H1 (cell line): ENCODE measurements at regions not wholly inside any gene's neighbourhood (a gene's known extent, or its start where the extent isn't known, plus 50 kb on each side); places are given as distances from the start of the nearest gene placed in this dataset.

Experiments used
- CTCF ChIA-PET: fragments of 300-600 bp; sonication (Branson Sonifier 250); formaldehyde crosslinking; loops from one replicate; lab custom pipeline; 2021; ENCODE audit not compliant: partially characterized antibody; lab: Charles Lee
- POLR2A ChIA-PET: fragments of 300-600 bp; sonication (Branson Sonifier 250); formaldehyde crosslinking; loops from one replicate; lab custom pipeline; 2021; ENCODE audit warnings: inconsistent platforms; ENCODE audit not compliant: partially characterized antibody; lab: Charles Lee
- DNase-seq, 2 experiments: peaks; one replicate each; pipeline versions ENCODE4 v3.0.0 to v3.0.0-alpha.2; 2010 to 2022; ENCODE audit warnings: low spot score in 2 of 2, low read depth in 1 of 2, mixed read lengths in 1 of 2
- FAIRE-seq: peaks from 2 replicates; lab custom pipeline; 2011; peaks lifted over from hg19 to GRCh38; lab: Jason Lieb, UNC
- H2AFZ ChIP-seq: 2 replicates; pipeline ENCODE4 v1.8.1; 2012; ENCODE audit warnings: low read length, inconsistent platforms
- H2AK5ac ChIP-seq: 2 replicates; pipeline ENCODE4 v1.6.1; 2013; ENCODE audit warnings: low read depth, low read length
- H2BK120ac ChIP-seq: replicated peaks from 2 replicates; pipeline ENCODE3; 2013; ENCODE audit warnings: low read depth, low read length, inconsistent platforms
- H2BK12ac ChIP-seq: 2 replicates; pipeline ENCODE4 v1.6.1; 2013; ENCODE audit warnings: low read depth, low read length
- H2BK15ac ChIP-seq: 2 replicates; pipeline ENCODE4 v1.6.1; 2013; ENCODE audit warnings: low read length
- H2BK20ac ChIP-seq: 2 replicates; pipeline ENCODE4 v1.6.1; 2013; ENCODE audit warnings: low read length
- H2BK5ac ChIP-seq: 2 replicates; pipeline ENCODE4 v1.6.1; 2013; ENCODE audit warnings: low read depth, low read length
- H3K14ac ChIP-seq: 2 replicates; pipeline ENCODE4 v1.6.1; 2013; ENCODE audit warnings: inconsistent platforms; ENCODE audit not compliant: insufficient read length
- H3K18ac ChIP-seq: 2 replicates; pipeline ENCODE4 v1.6.1; 2013; ENCODE audit warnings: low read length; ENCODE audit errors: extremely low read depth
- H3K23ac ChIP-seq: 2 replicates; pipeline ENCODE4 v1.6.1; 2013; ENCODE audit warnings: inconsistent platforms; ENCODE audit not compliant: insufficient read length
- H3K23me2 ChIP-seq: 2 replicates; pipeline ENCODE4 v1.6.1; 2013; ENCODE audit warnings: low read depth, low read length
- H3K27ac ChIP-seq: 2 replicates; pipeline ENCODE4 v1.6.1; 2011; ENCODE audit warnings: low read depth, low read length, inconsistent platforms
- H3K27me3 ChIP-seq, 4 experiments: replicated peaks in 1 of 4; 1 replicate in 1 of 4; 2 replicates in 3 of 4; pipeline versions ENCODE4 v1.6.1 to v1.8.1; 2011 to 2013; ENCODE audit warnings: low read length in 3 of 4, mild to moderate bottlenecking in 3 of 4, inconsistent platforms in 2 of 4, mixed read lengths in 2 of 4, moderate library complexity in 1 of 4; ENCODE audit not compliant: control insufficient read depth in 3 of 4, insufficient read depth in 3 of 4; ENCODE audit errors: extremely low read depth in 1 of 4
- H3K36me3 ChIP-seq, 4 experiments: 2 replicates each; pipeline versions ENCODE4 v1.6.1 to v1.8.1; 2011 to 2013; ENCODE audit warnings: mild to moderate bottlenecking in 4 of 4, low read length in 3 of 4, moderate library complexity in 2 of 4, control low read depth in 1 of 4, inconsistent platforms in 1 of 4; ENCODE audit not compliant: insufficient read depth in 4 of 4, control insufficient read depth in 2 of 4
- H3K4ac ChIP-seq: replicated peaks from 2 replicates; pipeline ENCODE3; 2013; ENCODE audit warnings: low read length, low read depth, mixed read lengths, inconsistent platforms; ENCODE audit not compliant: insufficient read length
- H3K4me1 ChIP-seq, 4 experiments: replicated peaks in 1 of 4; 1 replicate in 1 of 4; 2 replicates in 3 of 4; pipeline versions ENCODE4 v1.6.1 to v1.8.1; 2011 to 2013; ENCODE audit warnings: low read length in 3 of 4, inconsistent platforms in 2 of 4, mixed read lengths in 1 of 4; ENCODE audit not compliant: insufficient read depth in 4 of 4, control insufficient read depth in 3 of 4
- H3K4me2 ChIP-seq, 2 experiments: 2 replicates each; pipeline versions ENCODE4 v1.6.1 to v1.8.1; 2011 to 2013; ENCODE audit warnings: low read depth in 2 of 2, low read length in 2 of 2, control low read depth in 1 of 2, inconsistent platforms in 1 of 2, mild to moderate bottlenecking in 1 of 2; ENCODE audit not compliant: insufficient read depth in 1 of 2
- H3K4me3 ChIP-seq, 4 experiments: fragments of 200-600, 300-600 bp in 1 of 4; sonication (generic), shearing (Covaris generic), sonication (Bioruptor Twin) in 1 of 4; 2 replicates each; pipeline versions ENCODE4 v1.5.1 to v1.8.1; 2011 to 2016; ENCODE audit warnings: low read length in 4 of 4, low read depth in 3 of 4, control low read depth in 2 of 4, inconsistent platforms in 2 of 4, mild to moderate bottlenecking in 2 of 4, mixed read lengths in 1 of 4, moderate library complexity in 1 of 4; ENCODE audit not compliant: insufficient read depth in 2 of 4; ENCODE audit errors: extremely low read depth in 1 of 4
- H3K56ac ChIP-seq: replicated peaks from 2 replicates; pipeline ENCODE3; 2013; ENCODE audit warnings: low read depth, mild to moderate bottlenecking, mixed read lengths, low read length, inconsistent platforms; ENCODE audit not compliant: insufficient read length
- H3K79me1 ChIP-seq: 2 replicates; pipeline ENCODE4 v1.6.1; 2013; ENCODE audit warnings: low read depth, low read length, control low read depth
- H3K79me2 ChIP-seq, 2 experiments: 2 replicates each; pipeline versions ENCODE4 v1.6.1 to v1.8.1; 2012 to 2013; ENCODE audit warnings: low read length in 2 of 2, mild to moderate bottlenecking in 2 of 2, inconsistent platforms in 1 of 2; ENCODE audit not compliant: insufficient read depth in 2 of 2, control insufficient read depth in 1 of 2
- H3K9ac ChIP-seq, 4 experiments: replicated peaks in 1 of 4; 1 replicate in 1 of 4; 2 replicates in 3 of 4; pipeline versions ENCODE4 v1.6.1 to v1.8.1; 2011 to 2013; ENCODE audit warnings: low read depth in 3 of 4, low read length in 3 of 4, control low read depth in 2 of 4, mild to moderate bottlenecking in 2 of 4, moderate library complexity in 2 of 4, inconsistent platforms in 1 of 4; ENCODE audit errors: extremely low read depth in 1 of 4
- H3K9me3 ChIP-seq, 2 experiments: 2 replicates each; pipeline versions ENCODE4 v1.6.1 to v1.8.1; 2012 to 2013; ENCODE audit warnings: mild to moderate bottlenecking in 2 of 2, moderate library complexity in 2 of 2, control low read depth in 1 of 2, inconsistent platforms in 1 of 2, low read depth in 1 of 2, low read length in 1 of 2, mixed read lengths in 1 of 2; ENCODE audit not compliant: insufficient read depth in 2 of 2
- H4K20me1 ChIP-seq, 2 experiments: replicated peaks in 1 of 2; 2 replicates each; pipeline versions ENCODE3 to v1.8.1; 2011 to 2013; ENCODE audit warnings: inconsistent platforms in 2 of 2, low read length in 2 of 2, mild to moderate bottlenecking in 1 of 2; ENCODE audit not compliant: insufficient read depth in 2 of 2, control insufficient read depth in 1 of 2
- H4K5ac ChIP-seq: 2 replicates; pipeline ENCODE4 v1.6.1; 2013; ENCODE audit warnings: low read length, low read depth, mixed read lengths, inconsistent platforms; ENCODE audit not compliant: insufficient read length
- H4K8ac ChIP-seq: 2 replicates; pipeline ENCODE4 v1.8.0; 2013; ENCODE audit warnings: mild to moderate bottlenecking, moderate library complexity, low read length, inconsistent platforms; ENCODE audit not compliant: insufficient read depth; ENCODE audit errors: extremely low read depth
- H4K91ac ChIP-seq: replicated peaks from 2 replicates; pipeline ENCODE3; 2013; ENCODE audit warnings: low read length, mixed read lengths, inconsistent platforms; ENCODE audit not compliant: insufficient read length
- ASH2L ChIP-seq: fragments of 200-600, 300-600 bp; sonication (generic); IDR thresholded peaks from one replicate; pipeline ENCODE4 v1.7.1; 2017; ENCODE audit warnings: low read length
- BACH1 ChIP-seq: IDR thresholded peaks from 2 replicates; pipeline ENCODE4 v1.6.1; 2012; ENCODE audit warnings: low read length, improper control_type of control experiment
- EGR1 ChIP-seq: IDR thresholded peaks from 2 replicates; pipeline ENCODE4 v1.6.1; 2011; ENCODE audit warnings: low read depth, low read length, borderline replicate concordance
- MAFK ChIP-seq: IDR thresholded peaks from 2 replicates; pipeline ENCODE4 v1.6.1; 2012; ENCODE audit warnings: low read depth, mild to moderate bottlenecking, improper control_type of control experiment, low read length
- NRF1 ChIP-seq: IDR thresholded peaks from 2 replicates; pipeline ENCODE4 v1.6.1; 2011; ENCODE audit warnings: mild to moderate bottlenecking, low read depth, low read length, improper control_type of control experiment
- RXRA ChIP-seq: IDR thresholded peaks from 2 replicates; pipeline ENCODE4 v1.6.1; 2011; ENCODE audit warnings: low read depth, mild to moderate bottlenecking, low read length, moderate library complexity; ENCODE audit not compliant: insufficient read depth
- SAP30 ChIP-seq: fragments of 300-600 bp; sonication (generic); IDR thresholded peaks from 2 replicates; pipeline ENCODE4 v1.7.1; 2012; ENCODE audit warnings: low read length, moderate library complexity, mild to moderate bottlenecking, inconsistent platforms; ENCODE audit not compliant: insufficient read depth, insufficient replicate concordance
- SIN3A ChIP-seq, 2 experiments: IDR thresholded peaks in 1 of 2; conservative IDR thresholded peaks in 1 of 2; 2 replicates each; pipeline ENCODE4 v1.6.1; 2011 to 2012; ENCODE audit warnings: low read length in 2 of 2, improper control_type of control experiment in 1 of 2, low read depth in 1 of 2, mild to moderate bottlenecking in 1 of 2
- TBP ChIP-seq: IDR thresholded peaks from 2 replicates; pipeline ENCODE4 v1.6.1; 2011; ENCODE audit warnings: low read depth, low read length, improper control_type of control experiment
- YY1 ChIP-seq: IDR thresholded peaks from 2 replicates; pipeline ENCODE4 v1.6.1; 2011; ENCODE audit warnings: low read depth, mild to moderate bottlenecking, low read length
- ZNF274 ChIP-seq: IDR thresholded peaks from 2 replicates; pipeline ENCODE4 v1.7.0; 2012; ENCODE audit warnings: low read length, borderline replicate concordance; ENCODE audit errors: extremely low read depth
- WGBS, 2 experiments: shearing (Covaris generic) in 1 of 2; methylation state at CpG; one replicate each; pipeline versions ENCODE4 v1.1.6 to v1.1.7; 2013 to 2015; ENCODE audit warnings: low lambda C conversion rate in 2 of 2, mixed read lengths in 2 of 2, inconsistent platforms in 1 of 2, low coverage in 1 of 2, missing lambda C conversion rate in 1 of 2; ENCODE audit not compliant: insufficient replicate concordance in 2 of 2, insufficient coverage in 1 of 2, insufficient read length in 1 of 2; ENCODE audit errors: extremely low coverage in 1 of 2, missing lambda C conversion rate in 1 of 2; 5-methylcytosine and 5-hydroxymethylcytosine counted together

GRCh38 chr2:207284556-207285472 is 119.1 kb upstream of the KLF7 start:
- Histone ChIP-seq H2AK5ac (no peak overlapping the region), H3K4me3 (no peak overlapping the region), H2AFZ (0 out of 2 replicates have a peak overlapping the region, but pooled peaks have one; percentile 79), H3K14ac (no peak overlapping the region), H4K20me1 (no peaks in the 10 kb centered on the region), H3K27ac (no peak overlapping the region), H4K5ac (no peak overlapping the region), H2BK15ac (no peak overlapping the region), H3K79me2 (no peaks in the 10 kb centered on the region), H3K36me3 (no peaks in the 10 kb centered on the region), H2BK12ac (no peak overlapping the region), H2BK120ac (no peak overlapping the region), H3K4ac (no peak overlapping the region), H3K9ac (no peak overlapping the region), H3K18ac (no peak overlapping the region), H3K79me1 (no peaks in the 10 kb centered on the region), H4K91ac (no peak overlapping the region), H3K4me2 (no peak overlapping the region), H3K56ac (no peak overlapping the region), H3K23me2 (no peaks in the 10 kb centered on the region), H3K27me3 (no peaks in the 10 kb centered on the region), H4K8ac (no peak overlapping the region), H3K23ac (no peak overlapping the region), H3K4me1 (peaks cover 2 to 13% (median 9%) of the 10 kb centered on the region in 4 experiments; a peak in 3 of 7 replicates), H2BK5ac (no peak overlapping the region), H2BK20ac (no peak overlapping the region), H3K9me3 (no peaks in the 10 kb centered on the region)
- 71% methylated on average over 5 of the region's 5 CpGs; no CpG with 5 or more reads in 1 of the 2 experiments for WGBS, 2 experiments
- DNase-seq, result no peak
- ChIA-PET POLR2A (interaction anchor here (0.6 to 1.2 kb wide), 3 partner anchors 12 to 124 kb away, joined by 3 to 4 read pairs (median 3); no protein-coding TSS in a partner anchor), CTCF (interaction anchor here (0.6 to 2.8 kb wide), 4 partner anchors 46 to 188 kb away, joined by 3 to 9 read pairs (median 3); no protein-coding TSS in a partner anchor)
- FAIRE-seq, result no peak
- TF ChIP-seq TBP (no peak), NRF1 (no peak), SAP30 (no peak), ZNF274 (no peak), MAFK (no peak), SIN3A (conservative IDR thresholded peaks at IDR 0.05 in 1 of 2, IDR thresholded peaks at IDR 0.05 in 1 of 2; ENCODE audit: low read depth in 1 of 2, low read length in 2 of 2) (no peak), RXRA (no peak), ASH2L (no peak), YY1 (no peak), EGR1 (no peak), BACH1 (no peak)
